ENCODE measurements at regions not wholly inside any gene's neighbourhood (a gene's known extent, or its start where the extent isn't known, plus 50 kb on each side); places are given as distances from the start of the nearest gene placed in this dataset.

DNA sequence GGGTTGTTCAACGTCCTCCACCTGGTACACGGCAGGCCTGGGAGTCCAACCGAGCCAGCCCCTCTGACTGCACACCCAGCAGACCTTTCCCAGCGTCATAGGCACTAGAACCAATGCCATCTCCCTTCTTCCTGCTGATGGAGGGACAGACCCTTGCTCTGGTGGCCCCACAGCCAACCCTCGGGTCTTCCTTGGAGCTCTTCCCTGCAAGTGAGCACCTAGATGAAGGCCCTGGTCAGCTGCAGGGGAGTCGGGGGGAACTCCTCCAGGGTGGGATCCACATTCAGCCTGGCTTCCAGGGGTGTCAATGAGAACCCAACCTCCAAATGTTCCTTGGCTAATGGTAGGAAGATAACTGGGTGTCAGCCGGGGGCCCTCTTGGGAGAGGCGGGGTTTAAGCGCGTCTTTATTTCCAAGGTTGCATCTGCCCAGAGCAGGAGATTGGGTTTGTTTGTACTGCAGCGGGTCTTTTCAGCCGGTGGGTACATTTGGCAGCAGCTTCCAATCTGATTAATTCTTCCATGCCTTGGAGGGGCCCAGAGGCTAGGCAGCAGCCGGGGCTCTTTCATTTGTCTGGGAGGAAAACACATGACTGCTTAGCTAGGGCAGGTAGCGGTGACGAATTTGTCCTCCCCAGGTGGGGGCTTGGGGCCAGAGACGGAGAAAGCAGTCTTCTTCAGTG is 56.0 kb upstream of the SHISAL1 start:
- no peak for DNase-seq (ENCODE audit: low spot score)

DNA sequence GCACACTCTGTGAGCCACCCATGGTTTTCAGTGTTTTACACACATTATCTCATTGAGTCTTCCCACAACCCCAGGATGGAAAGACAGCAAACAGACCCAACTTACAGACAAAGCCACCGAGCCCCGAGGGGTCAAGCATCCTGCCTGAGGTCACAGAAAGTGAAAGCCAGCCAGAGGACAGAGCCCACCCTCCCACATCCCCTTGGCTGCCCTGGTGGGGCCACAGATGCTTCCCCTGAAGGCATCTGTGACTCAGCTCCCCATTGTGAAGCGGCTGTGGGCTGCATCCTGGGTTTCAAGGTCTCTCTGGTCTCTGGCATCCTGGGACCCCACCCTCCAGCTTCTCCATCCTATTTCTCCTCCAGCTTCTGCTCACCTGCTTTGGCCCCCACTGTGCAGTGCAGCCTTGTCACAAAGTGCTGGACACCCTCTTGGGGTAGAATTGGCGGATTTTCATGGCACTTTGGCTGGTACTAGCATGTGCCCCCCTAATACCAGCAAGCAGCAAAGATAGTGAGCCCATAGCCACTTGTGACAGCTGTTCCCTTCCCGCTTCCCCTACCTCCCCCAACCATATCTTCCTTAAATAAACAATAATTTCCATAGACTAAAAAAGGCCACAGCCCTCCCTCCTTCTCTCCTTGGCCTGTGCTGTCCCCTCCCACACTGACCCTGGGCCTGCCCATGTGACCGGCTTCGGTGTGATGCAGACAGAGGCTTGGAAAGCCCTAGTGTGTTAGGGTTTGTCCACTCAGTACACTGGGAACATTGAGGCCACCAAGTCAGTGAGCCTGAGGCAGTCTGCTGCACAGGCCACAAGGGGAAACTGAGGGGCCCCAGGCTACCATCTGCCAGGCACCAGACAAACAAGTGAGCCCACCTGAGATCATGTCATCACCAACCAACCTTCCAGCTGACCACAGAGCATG is 53.9 kb upstream of the SHISAL1 start:
- no peak for DNase-seq (ENCODE audit: low spot score)

DNA sequence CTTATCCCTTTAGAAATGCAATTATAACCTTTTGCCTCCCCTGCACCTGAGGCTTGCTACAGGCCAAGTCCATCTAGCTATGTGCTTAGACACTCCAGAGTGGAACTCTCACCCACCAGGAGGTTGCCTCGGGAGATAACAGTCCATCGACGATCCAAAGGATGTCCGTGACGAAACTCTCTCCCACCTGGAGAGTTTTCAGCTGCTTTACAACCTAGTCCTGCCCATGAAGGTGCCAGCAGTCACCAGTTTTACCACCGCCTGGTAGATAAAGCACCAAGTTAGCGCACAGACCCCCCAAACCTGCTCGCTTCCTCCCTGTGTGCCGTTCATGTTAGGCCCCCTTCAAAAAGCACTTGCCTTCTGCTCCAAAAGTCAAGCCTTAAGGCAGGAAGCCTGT is 53.1 kb upstream of the SHISAL1 start:
- no peak for DNase-seq (ENCODE audit: low spot score)

DNA sequence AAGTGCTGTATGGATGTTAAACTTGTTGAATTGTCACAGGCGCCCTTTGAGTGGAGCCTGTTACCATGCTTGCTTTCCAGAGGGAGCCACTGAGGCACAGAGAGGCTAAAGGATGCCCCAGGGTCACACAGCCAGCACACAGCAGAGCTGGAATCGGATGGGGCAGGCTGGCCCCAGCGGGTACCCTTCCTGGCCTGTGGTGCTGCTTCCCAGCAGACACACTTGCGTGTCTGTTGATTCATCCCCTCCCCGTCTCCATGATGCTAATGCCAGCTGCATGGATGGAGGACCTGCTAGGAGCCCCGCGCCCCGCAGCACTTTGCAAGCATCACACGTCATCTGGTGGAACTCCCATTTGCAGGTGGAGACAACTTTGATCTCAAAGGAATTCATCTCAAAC is 52.4 kb upstream of the SHISAL1 start:
- no peak for DNase-seq (ENCODE audit: low spot score)

DNA sequence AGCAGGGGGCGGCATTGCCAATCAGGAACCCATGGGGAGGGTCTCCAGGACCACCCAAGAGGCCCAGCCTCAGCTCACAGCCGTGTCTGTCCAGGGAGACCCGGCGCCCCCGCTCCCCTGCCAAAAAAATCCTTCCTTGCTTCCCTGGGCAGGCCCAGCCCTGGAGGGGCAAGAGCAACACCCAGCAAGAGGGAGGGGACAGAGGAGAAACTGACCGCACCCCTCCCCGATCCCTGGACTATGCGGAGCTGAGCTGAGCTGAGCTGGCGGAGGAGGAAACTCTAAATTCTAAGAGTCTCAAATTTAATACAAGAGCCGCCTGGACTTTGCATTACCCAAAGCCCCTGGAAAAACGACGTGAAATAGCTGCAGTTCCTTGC is 52.0 kb upstream of the SHISAL1 start:
- DNase-seq (ENCODE audit: low spot score) = no peak

DNA sequence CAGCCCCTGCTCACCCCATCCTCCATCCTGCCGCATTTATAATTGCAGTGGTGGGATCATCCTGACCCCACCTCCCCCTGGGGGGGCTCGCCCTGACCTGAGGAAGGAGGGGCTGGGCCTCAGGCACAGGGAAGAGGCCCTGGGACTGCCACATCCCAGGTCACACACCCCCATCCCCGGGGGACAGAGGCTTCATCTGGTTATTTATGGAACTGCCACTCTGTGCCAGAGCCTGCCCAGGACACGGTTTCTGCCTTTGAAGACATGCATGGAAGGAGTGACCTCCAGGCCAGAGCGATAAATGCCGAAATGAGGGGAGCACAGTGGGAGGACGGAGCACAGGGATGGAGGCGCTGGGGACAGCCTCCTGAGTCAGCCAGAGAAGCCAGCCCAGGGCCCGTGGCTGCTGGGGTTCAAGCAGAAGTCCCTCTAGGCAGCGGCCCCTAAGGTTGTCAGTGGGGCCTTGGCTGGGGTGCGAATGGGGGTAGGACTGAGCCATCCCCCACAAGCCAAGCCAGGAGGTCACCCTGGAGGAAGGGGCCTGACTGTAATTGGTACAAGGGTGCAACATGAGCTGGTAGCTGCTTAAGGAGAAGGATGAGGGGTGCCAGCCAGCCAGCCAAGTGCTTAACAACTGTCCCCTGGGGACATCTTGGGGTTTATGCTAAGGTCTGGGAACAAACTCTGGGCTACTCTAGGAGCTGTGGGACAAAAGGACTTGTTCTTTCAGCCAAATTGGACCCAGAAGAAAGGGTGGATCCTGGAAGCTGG is 51.4 kb upstream of the SHISAL1 start:
- DNase-seq (ENCODE audit: low spot score) = no peak

DNA sequence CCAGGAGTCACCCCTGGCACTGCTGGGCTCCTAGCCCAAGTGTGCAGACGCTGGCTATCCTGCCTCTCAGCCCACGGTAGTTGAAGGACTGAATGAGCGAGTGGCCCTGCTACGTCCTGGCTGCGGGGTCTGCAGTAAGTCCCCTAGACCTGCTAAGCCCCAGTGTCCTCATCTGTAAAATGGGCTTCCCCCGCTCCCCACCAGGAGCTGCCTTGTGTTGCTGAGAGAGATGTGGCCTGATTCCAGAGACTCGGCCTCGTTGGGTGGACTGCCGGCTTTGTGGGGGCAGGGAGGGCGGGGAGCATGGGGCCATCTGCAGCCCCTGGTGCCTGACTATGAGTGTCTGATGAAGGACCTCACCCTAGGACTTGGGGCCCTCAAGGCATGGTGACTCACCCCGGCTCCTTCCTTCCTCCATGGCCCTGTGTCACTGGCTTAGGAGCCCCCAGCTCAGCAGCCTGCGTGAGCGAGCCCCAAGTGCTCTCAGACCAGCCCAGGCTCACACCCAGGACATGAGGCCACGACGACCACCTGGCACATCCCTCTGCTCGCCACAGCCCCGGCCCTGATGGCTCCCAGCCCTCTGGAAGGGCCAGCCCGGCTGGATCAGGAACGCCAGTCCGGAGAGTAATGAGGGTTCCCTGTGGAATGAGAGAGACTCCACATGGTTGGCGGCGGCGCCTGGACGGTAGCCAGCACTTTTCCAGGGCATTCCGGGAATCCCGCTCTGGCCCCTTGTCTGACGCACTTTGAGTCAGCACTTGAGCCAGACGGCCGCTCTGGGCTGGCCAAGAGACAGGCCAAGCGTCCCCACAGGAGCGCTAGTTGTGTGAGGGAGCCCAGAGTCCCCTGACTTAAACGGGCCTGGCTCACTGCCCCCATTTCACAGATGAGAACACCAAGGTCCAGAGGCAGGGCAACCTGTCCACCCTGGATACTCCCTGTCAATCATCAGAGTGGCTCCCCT is 50.5 kb upstream of the SHISAL1 start:
- DNase-seq (ENCODE audit: low spot score) = peak; percentile 13

DNA sequence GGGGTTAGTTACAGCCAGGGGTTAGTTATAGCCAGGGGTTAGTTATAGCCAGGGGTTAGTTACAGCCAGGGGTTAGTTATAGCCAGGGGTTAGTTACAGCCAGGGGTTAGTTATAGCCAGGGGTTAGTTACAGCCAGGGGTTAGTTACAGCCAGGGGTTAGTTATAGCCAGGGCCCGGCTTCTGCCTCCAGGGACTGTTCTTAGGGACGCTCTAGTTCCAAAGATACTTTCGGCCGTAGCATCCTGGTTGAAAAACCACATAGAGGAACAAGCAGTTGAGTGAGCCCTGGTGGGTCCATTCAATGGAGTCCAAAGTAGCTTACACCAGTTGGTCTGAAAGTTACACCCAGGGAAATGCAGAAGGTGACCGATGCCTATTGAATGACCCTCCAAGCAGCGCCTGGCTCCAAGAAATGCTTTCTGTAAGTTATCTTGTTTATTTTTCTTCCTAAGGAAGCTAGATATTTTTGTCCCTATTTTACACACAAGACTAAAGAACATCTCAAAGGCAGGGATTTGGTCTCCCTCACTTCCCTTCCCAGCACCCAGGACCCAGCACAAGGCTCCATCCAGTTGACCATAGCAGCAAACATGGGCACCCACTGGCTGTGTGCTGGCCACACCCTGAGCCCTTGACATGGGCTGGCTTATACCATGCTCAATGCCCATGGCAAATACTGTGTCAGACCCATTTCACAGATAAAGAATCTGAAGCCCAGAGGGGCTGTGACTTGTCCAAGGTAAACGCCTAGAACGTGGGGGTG is 49.7 kb upstream of the SHISAL1 start:
- no peak for DNase-seq (ENCODE audit: low spot score)

Measured in globus pallidus (tissue), 1 donor.